ENCODE measurements at regions not wholly inside any gene's neighbourhood (a gene's known extent, or its start where the extent isn't known, plus 50 kb on each side); places are given as distances from the start of the nearest gene placed in this dataset.

GRCh38 chr4:72860766-72861165 is 208.8 kb downstream of the COX18 start:
- no peak for TF ChIP-seq EZH2 (IDR thresholded peaks at IDR 0.05; ENCODE audit: insufficient read depth, poor library complexity, severe bottlenecking)
- no peak for TF ChIP-seq EZH2phosphoT487 (IDR thresholded peaks at IDR 0.05; ENCODE audit: insufficient read depth, low read depth)
